ENCODE measurements at regions not wholly inside any gene's neighbourhood (a gene's known extent, or its start where the extent isn't known, plus 50 kb on each side); places are given as distances from the start of the nearest gene placed in this dataset.

GRCh38 chr7:52150952-52151351, 834.3 kb upstream of the COBL start:
- no peak for TF ChIP-seq CTCF (IDR thresholded peaks at IDR 0.05; ENCODE audit: low read depth, low read length)
- H3K4me3 ChIP-seq (ENCODE audit: low read depth, low read length), result no peak overlapping the region
- no peak for DNase-seq (ENCODE audit: low read depth, low spot score)
- in situ Hi-C loops (cut with HindIII; ENCODE audit: low sequenced_read_pairs), result no loop called here

GRCh38 chr7:52146871-52147634, 830.4 kb upstream of the COBL start:
- DNase-seq (ENCODE audit: low read depth, low spot score), result no peak
- in situ Hi-C loops (cut with HindIII; ENCODE audit: low sequenced_read_pairs), result no loop called here
- no peak for TF ChIP-seq CTCF (IDR thresholded peaks at IDR 0.05; ENCODE audit: low read depth, low read length)
- no peak overlapping the region for H3K4me3 ChIP-seq (ENCODE audit: low read depth, low read length)

- H3K4me3 ChIP-seq (ENCODE audit: low read depth, low read length), result no peak overlapping the region
- in situ Hi-C loops (cut with HindIII; ENCODE audit: low sequenced_read_pairs), result no loop called here
- no peak for DNase-seq (ENCODE audit: low read depth, low spot score)
- TF ChIP-seq CTCF (IDR thresholded peaks at IDR 0.05; ENCODE audit: low read depth, low read length), result no peak
Observed at GRCh38 chr7:52143219-52143618, 826.6 kb upstream of the COBL start.

GRCh38 chr7:52140851-52141250, 824.2 kb upstream of the COBL start:
- in situ Hi-C loops (cut with HindIII; ENCODE audit: low sequenced_read_pairs), result no loop called here
- DNase-seq (ENCODE audit: low read depth, low spot score), result no peak
- H3K4me3 ChIP-seq (ENCODE audit: low read depth, low read length), result no peak overlapping the region
- TF ChIP-seq CTCF (IDR thresholded peaks at IDR 0.05; ENCODE audit: low read depth, low read length), result no peak

- no peak for DNase-seq (ENCODE audit: low read depth, low spot score)
- no peak overlapping the region for H3K4me3 ChIP-seq (ENCODE audit: low read depth, low read length)
- TF ChIP-seq CTCF (IDR thresholded peaks at IDR 0.05; ENCODE audit: low read depth, low read length), result no peak
- in situ Hi-C loops (cut with HindIII; ENCODE audit: low sequenced_read_pairs), result no loop called here
Observed at GRCh38 chr7:52135403-52135802, 818.8 kb upstream of the COBL start.

GRCh38 chr7:52129278-52129677, 812.7 kb upstream of the COBL start:
- no peak for DNase-seq (ENCODE audit: low read depth, low spot score)
- in situ Hi-C loops (cut with HindIII; ENCODE audit: low sequenced_read_pairs), result no loop called here
- no peak for TF ChIP-seq CTCF (IDR thresholded peaks at IDR 0.05; ENCODE audit: low read depth, low read length)
- no peak overlapping the region for H3K4me3 ChIP-seq (ENCODE audit: low read depth, low read length)
